Stimulated activated CD8-positive, alpha-beta memory T cell treated with anti-CD3 and anti-CD28 coated beads, Interleukin-4, amount 100 ng/mL, for 1 hour (primary cell): ENCODE measurements at regions not wholly inside any gene's neighbourhood (a gene's known extent, or its start where the extent isn't known, plus 50 kb on each side); places are given as distances from the start of the nearest gene placed in this dataset.
"Not testable (repeated sequence)": the region's sequence is repeated elsewhere in the genome, so short reads cannot be mapped to it uniquely, and the experiment has no call there.

ENCODE experiments used
- DNase-seq, 2 donors: peaks; one replicate each; pipeline ENCODE4 v3.0.0-alpha.2; 2020; ENCODE audit warnings: low read depth in 2 of 2, low spot score in 1 of 2

GRCh38 chr14:66330228-66330627 is 155.9 kb upstream of the CCDC196 start:
- DNase-seq, result no peak

- DNase-seq, result no peak
Measured at GRCh38 chr14:66330916-66331315, 155.3 kb upstream of the CCDC196 start.

- DNase-seq, result not testable (repeated sequence)
Measured at GRCh38 chr14:66333293-66333692, 152.9 kb upstream of the CCDC196 start.

GRCh38 chr14:66341239-66341638 is 144.9 kb upstream of the CCDC196 start:
- no peak for DNase-seq

GRCh38 chr14:66345986-66346385 is 140.2 kb upstream of the CCDC196 start:
- DNase-seq, result no peak

GRCh38 chr14:66351310-66351709 is 134.9 kb upstream of the CCDC196 start:
- DNase-seq, result no peak

- no peak for DNase-seq
Measured at GRCh38 chr14:66359500-66359899, 126.7 kb upstream of the CCDC196 start.

- no peak for DNase-seq
Measured at GRCh38 chr14:66360366-66360926, 125.7 kb upstream of the CCDC196 start.

GRCh38 chr14:66361013-66361412 is 125.2 kb upstream of the CCDC196 start:
- no peak for DNase-seq

- DNase-seq, result no peak
Measured at GRCh38 chr14:66365388-66365787, 120.8 kb upstream of the CCDC196 start.

GRCh38 chr14:66369157-66369697 is 116.9 kb upstream of the CCDC196 start:
- DNase-seq, result no peak

- no peak for DNase-seq
Measured at GRCh38 chr14:66371776-66372175, 114.4 kb upstream of the CCDC196 start.

GRCh38 chr14:66375046-66375964 is 110.9 kb upstream of the CCDC196 start:
- DNase-seq, result no peak

GRCh38 chr14:66377574-66377973 is 108.6 kb upstream of the CCDC196 start:
- no peak for DNase-seq

- DNase-seq, result no peak
Measured at GRCh38 chr14:66378712-66379505, 107.3 kb upstream of the CCDC196 start.

GRCh38 chr14:66380143-66380542 is 106.0 kb upstream of the CCDC196 start:
- no peak for DNase-seq

- DNase-seq, result no peak
Measured at GRCh38 chr14:66381755-66382154, 104.4 kb upstream of the CCDC196 start.

- DNase-seq, result no peak
Measured at GRCh38 chr14:66383257-66383656, 102.9 kb upstream of the CCDC196 start.

GRCh38 chr14:66383771-66384170 is 102.4 kb upstream of the CCDC196 start:
- DNase-seq, result no peak

- DNase-seq, result no peak
Measured at GRCh38 chr14:66388516-66388915, 97.7 kb upstream of the CCDC196 start.

GRCh38 chr14:66389481-66389880 is 96.7 kb upstream of the CCDC196 start:
- no peak for DNase-seq

GRCh38 chr14:66395300-66395699 is 90.9 kb upstream of the CCDC196 start:
- no peak for DNase-seq
